Stimulated activated CD4-positive, alpha-beta T cell treated with anti-CD3 and anti-CD28 coated beads, Interleukin-15, amount 100 ng/mL, for 48 hours (primary cell): ENCODE measurements at regions not wholly inside any gene's neighbourhood (a gene's known extent, or its start where the extent isn't known, plus 50 kb on each side); places are given as distances from the start of the nearest gene placed in this dataset.

Source experiments
- DNase-seq, 2 donors: peaks; one replicate each; pipeline ENCODE4 v3.0.0-alpha.2; 2020; ENCODE audit warnings: low read depth in 2 of 2

DNA sequence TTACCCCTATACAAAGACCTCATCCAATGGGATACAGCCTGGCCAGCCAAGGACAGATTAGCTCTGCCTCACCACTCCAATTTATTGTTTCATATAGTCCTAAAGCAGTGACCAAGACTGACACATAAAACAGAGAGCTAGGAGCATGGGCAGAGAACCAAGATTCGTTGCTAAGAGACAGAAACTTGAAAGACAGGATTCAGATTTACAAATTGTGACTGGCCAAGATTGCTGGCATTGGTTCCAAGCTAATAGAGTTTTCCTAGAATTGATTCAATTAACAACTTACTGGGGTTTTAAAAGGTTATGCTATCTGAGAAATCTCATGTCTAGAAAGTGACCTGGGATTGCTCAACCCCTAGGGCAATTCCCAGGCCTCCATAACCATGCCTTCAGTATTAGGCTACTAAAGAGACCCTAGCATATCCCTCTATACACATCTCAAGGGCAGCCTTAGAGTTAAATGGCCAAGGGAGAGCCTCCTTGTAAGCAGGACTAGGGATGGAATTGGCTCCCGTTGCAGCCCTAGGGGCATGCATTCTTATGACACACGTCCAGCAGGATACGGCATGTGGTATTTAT, 75.6 kb downstream of the ICOS start:
- no peak for DNase-seq

DNA sequence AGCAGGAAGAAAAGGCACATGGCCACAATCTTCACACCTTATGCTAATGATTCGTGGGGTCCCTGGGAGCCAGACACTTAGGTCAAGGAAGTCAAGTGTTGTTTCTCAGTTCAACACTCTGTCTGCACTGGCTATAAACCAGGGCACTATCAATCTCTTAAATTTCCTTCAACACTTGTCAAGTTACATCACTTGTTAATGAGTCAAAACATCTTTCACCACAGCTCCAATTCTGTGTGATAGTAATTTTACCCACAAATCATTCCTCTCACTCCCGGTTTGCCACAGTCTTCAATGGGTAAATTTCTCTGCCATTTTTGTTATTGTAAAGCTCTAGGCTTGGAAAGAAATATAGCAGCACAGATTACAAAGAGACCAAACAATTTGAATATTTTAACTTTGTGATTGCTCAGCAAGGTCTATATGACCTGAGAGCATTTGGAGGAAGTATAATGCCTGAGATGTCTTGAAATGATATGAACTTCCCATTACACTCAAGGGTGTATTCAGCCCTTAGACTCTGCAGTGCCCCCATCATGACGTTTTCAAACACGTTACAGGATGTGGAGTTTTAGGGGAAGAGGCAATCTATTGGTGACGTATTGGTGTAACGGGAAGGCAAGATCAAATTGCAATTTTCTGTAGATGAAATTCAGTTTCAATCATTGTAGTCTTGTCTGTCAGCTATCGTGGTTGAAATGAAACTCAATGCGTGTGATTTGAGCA, 78.7 kb downstream of the ICOS start:
- no peak for DNase-seq

DNA sequence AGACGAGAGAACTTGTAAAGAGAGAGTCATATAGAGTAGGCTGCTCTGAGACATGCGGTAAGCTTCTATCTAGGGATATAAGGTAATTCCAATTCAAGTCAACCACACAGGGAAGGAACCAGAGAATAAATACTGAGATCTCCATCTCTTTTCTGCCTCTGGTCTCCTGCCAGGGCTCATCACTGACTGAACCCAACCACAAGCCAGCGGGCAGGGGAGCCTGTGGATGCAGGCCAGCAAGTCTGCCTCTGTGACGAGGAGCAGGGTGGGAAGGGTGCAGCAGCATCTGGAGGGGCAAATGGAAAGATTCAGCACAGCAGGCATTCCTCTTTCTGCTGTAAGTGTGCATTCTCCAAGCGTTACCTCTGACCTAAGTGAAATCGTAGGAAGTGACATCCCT, 82.2 kb downstream of the ICOS start:
- DNase-seq: no peak

DNA sequence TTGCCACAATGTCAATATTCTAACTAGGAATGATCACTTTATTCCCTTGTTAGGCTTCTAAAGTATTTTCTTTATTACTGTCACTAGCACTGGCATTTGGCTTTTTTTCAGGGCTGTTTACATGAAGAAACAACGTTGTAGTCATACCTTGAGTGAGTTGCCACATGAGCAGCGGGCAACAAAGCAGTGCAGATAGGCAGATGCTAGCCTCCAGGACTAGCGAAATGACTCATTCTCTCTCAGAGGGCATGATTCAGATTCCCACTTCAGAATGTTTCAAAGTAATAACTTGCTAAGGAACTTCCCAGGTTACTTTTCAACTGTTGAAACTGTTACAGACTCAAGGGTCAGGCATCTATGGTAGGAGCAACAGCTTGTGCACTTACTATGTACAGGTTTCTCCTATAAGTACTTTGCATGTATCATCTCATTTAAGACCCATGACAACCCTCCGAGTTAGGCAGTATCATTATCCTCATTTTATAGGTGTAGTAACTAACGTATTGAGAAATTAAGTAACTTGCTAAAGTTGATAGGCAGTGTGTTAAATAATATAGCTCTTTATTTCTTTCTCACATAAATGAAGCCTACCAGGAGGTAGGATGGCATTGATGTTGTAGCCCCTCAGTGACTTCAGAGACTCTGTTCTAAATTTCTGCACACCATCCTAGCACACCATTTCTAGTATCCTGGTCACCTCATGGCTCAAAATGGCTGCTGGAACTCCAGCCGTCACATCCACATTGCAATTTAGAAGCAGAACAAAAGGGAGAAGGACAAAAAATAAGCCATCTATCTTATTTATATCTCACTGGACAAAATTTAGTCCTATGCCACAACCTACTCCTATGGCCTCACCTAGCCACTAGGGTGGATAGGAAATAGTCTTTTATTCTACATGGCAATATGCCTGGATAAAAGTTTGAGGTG, 83.3 kb downstream of the ICOS start:
- DNase-seq: peak; percentile 48 to 71

DNA sequence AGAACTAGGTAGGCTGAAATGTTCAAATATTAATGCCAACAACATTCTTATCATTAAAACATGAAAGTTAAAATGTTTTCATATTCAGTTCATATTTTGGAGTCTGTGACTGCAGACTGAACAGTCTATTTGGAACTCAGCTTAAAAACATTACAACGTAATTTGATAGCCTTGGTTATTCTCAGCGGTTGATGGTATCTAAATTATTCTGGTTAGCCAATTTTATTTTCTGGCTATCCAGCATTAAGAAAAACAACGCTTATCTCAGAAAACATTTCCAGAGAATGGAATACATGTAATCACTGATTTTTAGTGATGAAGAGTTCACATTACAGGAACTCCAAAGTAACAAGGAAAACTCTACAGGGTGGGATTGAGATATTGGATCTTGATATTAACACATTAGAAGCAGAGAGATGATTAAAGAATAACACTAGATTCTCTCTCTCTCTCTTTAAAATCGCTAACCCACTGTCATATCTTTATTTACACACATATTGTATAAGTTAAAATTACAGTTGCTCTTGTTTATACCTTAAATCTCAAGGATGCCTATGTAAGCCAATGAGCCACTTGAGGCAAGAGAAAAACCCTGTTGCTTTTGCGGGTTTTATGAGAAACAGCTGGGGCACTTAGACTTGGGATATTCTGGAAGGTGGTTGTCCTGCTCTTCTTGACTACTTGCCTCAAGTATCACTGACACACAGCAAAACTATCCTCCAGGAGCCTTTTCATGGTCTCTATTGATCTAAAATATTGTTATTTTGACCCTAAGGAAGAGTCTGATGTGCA, 84.9 kb downstream of the ICOS start:
- DNase-seq: no peak

DNA sequence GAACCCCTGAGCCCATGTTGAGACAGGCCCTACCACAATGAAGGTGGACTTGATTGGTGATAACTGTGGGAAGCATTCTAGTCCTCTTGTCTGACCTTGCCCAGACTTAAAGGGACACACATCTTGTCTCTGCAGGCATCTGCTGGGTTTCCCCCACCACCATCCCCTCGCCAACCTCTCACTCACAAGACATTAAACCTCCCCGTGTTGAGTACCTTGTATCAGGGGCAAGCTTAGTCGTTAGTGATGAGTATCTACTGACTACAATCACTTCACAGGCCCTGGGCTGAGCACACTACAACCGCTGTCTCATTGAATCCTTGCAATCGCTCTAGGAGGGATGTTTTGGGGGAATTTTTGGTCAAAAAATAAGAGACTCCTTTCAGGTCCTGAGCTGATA, 86.0 kb downstream of the ICOS start:
- no peak for DNase-seq

DNA sequence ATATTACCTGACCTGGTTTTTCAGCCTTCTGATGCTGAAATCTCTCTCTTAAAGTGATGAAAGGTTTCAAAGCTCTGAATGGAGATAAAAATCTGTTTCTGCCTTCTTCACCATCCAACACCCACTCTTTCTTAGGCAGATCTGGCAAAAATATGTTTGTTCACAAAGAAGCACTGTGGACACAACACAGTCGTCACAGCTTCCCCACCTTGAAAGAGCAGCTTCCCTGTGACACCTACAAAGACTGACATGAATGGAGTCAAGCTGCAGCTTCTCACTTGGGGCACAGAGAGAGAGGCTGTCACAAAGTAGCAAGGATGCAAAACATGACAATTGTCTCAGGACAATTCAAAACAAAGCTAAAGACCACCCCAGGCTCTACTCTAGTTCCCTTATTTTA, 86.5 kb downstream of the ICOS start:
- no peak for DNase-seq

DNA sequence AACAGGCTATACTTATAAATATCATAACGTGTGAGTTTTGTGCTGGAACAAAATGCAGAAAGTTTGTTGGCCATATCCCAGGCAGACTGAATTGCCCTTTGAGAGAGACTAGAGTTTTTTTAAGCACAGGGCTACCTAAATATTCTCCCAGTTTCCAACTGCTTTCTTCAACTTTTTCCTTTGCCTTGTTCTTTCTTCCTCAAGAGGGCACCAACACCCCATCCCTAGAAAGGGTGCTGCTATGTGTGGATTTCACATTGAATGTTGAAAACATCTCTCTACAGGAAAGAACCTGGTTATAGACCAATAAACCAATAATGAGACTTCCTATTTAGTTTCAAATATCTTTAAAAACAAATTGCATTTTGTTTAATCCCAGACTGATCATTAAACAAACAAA, 87.9 kb downstream of the ICOS start:
- DNase-seq: no peak

DNA sequence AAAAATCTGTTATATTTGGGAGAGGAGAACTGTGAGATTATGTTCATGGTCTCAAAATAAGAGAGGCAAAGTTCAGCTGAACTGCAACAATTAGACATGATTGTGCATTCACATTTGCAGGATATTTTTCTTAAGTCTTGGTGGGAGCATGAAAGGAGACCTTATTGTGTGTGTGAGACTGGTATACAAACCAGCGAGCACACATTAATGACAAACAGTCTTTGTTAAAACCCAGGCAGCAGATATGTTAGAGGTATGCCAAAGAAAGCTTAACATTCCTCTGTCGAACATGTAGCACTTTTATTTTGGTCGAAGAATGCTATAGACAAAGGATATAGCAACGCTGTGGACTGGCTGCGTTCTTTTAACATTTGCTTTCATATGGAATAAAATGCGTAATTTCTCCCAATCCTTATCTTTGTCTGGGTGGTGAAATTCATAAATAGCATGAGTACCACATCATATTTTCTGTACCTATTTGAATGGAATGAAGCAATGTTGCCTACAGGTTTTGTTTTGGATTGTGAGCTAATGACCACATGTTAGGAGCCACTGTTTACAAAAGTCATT, 88.4 kb downstream of the ICOS start:
- DNase-seq: no peak

DNA sequence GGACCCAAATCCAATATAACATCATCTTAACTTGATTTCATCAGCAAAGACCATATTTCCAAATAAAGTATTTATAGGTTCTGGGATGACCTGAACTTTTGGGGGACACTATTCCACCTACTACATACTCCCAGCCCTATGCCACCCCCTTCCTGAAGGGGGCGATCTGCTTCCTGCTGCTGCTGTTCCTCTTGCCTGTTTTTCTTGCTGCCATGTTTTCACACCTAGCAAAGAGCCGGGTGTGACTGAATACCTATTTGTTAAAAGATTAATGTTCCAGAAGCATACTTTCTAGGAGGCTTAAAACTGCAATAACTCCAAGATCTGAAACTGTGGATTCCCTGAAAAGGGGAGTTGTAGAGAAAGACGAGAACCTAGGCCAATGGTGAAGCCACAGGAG, 89.7 kb downstream of the ICOS start:
- DNase-seq: no peak

DNA sequence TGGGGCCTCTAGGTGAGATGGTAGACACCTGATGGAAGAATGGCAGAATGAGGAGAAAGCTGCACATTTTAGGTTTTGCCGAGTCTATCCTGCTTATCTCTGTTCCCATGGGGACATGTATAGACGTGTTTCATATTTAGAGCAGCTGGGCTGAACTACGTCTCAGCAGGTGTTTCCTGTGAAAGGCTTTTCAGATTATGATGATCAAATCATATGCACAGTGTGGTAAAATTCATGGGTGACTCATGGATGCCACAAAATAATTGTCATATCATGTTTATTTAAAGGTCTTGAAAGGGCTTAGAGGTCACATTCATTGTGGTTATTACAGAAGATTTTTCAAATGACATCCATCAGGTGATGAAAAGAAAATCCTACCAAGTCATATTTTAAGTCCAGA, 90.5 kb downstream of the ICOS start:
- DNase-seq: no peak

DNA sequence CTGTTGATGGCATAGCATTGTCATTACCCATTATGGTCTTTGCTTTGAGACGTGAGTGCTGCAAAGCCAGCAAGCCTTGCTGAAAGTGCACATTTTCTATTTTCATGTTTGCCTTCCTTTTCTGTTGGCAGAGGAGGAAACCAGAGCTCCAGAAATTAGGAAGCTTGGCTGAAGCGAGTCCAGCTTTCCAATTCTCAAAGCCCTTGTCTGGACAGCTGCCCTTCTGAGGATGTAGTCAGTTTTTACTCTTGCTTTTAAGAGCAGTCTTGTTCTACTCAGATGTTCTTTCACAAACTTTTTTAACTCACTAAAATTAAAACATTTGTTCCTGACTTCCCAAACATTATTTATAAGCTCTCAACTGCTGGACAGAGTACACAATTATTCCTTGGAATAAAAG, 93.8 kb downstream of the ICOS start:
- no peak for DNase-seq

DNA sequence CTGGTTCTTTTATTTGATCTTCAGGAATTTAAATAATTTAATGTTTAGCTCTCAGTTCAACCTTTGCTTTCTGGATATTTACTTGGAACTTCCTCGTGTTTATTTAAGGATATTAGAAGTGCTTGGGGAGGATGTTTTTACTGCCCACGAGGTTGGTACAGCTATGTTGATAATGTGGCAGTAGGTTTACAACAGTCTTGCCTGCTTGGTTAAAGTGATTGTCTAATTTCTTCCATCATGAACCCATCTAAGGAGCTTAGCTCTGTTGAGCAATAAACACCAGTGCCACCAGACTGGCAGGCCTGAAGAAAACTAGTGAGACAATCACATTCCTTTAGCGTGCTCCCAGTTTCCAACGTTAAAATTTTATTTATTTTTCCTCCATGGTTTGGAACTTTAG, 94.5 kb downstream of the ICOS start:
- DNase-seq: no peak

DNA sequence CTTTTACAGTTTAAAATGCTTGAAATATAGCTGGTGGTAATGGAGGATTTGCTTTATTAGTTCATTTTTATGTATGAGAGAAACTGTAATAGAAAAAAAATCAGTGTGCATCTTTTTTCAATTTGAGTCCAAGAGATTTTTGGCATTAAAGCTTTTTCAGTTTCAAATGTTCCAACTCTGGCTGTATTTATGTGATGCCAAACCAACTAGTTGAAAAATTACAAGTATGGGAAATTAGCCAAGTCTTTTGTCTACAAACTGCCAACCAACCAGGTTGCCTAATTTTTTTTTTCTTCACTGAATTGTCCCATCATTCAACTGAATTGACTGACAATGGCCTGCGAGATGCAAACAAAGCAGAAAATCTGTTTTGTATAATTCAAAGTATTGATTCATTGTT, 95.7 kb downstream of the ICOS start:
- DNase-seq: no peak

DNA sequence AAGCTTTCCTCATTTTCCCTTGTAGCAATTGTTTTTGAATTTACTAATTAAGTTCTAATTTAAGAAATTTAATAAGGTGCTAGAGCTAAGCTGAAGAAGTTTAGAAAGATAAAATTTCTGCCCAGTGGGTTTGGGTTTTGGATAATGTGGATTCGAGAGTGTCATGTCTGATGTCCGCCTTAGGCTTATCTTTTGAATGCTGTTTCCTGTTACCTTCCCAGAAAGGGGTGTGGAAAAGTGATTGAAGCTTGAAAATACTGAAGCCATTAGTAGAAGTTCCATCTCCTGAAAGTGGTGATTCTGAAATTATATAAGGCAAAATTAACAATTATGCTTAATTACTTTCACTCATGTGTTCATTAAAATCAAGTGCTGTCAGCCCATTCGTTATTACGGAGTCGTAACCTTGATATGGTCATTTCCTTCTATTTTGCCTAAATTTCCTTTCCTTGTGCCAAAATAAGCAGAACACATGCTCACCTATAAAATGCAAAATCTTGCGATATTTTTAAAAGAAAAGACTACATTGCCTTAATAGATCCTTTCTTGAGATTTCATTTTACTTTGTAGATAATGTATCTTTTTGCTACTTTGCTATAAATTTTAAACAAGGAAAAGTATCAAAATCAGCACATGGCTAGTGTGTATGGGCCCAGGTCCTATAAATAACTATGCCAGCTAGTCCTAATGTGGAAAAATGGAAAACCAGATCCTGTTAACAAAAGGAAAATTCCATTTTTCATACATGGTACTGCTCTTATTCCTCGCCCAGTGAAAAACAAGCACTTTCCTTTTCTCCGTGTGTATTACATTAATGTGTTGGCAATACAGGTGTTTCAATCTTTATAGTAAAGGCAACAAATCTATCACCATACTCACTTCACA, 97.3 kb downstream of the ICOS start:
- DNase-seq: no peak

DNA sequence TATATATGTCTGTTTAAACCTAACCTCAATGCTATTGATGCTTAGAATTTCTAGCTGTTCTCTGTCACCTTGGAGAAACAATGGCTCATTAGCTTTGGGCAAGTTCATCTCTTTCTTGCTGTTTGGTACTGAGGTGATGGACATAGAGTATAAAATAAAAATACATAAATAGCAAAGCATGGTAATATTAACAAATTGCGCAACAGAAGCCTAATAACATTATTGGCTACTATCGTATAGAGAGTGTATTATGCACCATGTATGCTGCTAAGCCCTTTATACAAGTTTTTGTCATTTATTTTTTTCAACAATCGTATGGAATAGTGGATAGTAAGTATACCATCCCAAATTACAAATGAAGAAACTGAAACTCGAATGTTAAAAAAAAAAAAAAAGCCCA, 100.1 kb downstream of the ICOS start:
- no peak for DNase-seq

DNA sequence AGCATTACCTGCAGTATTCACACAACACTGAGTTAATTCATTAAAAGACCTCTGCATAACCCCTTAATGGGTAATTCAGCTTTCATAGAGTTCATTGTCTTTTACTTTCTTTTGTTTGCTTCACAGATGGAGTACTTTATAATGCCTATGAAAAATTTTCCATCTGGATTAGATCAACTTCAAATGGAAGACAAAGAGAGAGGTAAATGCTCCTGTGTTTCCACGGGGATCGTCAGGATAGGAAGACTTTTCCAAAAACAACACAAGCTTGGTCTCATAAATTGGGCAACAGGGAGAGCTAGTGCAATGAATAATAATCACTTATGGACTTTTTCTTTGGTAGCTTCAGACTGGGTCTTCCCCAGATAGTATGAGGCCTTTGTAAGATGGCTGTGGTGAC, 100.7 kb downstream of the ICOS start:
- no peak for DNase-seq

DNA sequence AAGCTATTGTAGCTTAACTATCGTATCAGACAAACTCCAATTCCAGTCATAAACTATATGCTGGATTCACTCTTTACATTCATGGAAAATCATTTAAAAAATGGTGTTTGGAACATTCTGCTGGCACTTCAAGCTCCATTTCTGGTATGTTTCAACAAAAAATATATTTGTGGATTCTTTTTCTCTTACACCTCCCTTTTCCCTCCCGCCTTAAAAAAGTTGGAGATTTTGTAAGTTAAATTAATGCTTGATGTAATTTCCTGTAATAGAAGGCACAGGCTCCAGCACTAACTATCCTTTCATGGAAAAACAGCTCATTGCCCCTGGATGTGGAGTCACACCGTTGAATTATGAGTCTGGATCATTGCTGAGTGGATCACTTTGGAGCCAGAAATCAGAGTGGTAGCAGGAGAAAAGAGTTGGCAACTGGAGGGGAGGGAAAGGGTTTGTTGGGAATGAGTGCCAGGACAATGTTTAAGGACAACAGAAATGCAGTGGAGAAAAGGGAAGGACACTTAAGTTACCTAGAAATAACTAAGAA, 102.8 kb downstream of the ICOS start:
- DNase-seq: no peak

DNA sequence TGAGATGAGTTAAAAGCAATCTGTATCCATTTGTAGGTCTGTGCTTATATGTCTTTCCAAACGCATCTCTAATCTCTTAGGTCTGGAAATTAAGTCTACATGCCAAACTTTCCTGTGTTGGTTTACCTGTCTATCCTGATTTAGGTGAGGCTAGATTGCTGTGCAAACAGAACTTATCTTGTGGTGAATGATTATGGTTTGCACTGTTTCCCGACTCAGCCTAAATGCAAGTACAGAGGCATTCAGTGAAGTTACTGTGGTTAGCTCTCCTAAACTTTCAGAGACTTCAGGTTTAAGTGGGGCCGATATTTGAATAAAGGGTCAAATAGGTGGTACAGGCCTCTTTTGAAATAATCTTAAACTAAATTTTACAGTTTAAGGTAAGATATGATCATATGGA, 103.5 kb downstream of the ICOS start:
- DNase-seq: no peak

DNA sequence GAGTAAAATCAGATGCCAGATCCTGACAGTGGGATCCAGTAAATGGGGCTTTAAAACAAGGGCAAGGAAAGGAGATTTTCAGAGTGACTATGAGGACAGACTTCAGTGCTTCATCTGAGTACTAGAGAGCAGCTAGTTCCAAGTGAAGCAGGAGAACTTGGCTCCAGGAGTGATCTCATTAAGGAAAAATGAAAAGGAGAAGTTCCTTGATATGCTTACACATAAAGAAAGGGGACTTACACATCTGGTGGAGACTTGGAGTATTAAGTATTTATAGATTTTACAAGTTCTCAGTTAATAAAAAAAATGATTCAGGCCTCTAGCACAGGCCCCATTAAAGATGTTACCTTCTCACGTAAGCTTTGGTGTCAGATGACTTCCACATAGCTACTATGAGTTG, 105.8 kb downstream of the ICOS start:
- no peak for DNase-seq
